Neutrophil (primary cell): ENCODE measurements at regions not wholly inside any gene's neighbourhood (a gene's known extent, or its start where the extent isn't known, plus 50 kb on each side); places are given as distances from the start of the nearest gene placed in this dataset.

ENCODE experiments used
- H3K27ac ChIP-seq: fragments of 200-600 bp; sonication (generic); 2 replicates; pipeline ENCODE4 v1.5.1; 2016; ENCODE audit warnings: mild to moderate bottlenecking, moderate library complexity
- H3K27me3 ChIP-seq: fragments of 200-600 bp; sonication (generic); 2 replicates; pipeline ENCODE4 v1.6.0; 2016; ENCODE audit warnings: mild to moderate bottlenecking
- H3K36me3 ChIP-seq: fragments of 200-600 bp; sonication (generic); 2 replicates; pipeline ENCODE4 v1.5.1; 2017
- H3K4me1 ChIP-seq, 2 experiments: fragments of 200-600 bp in 1 of 2; sonication (generic) in 1 of 2; 1 replicate in 1 of 2; 2 replicates in 1 of 2; pipeline versions ENCODE4 v1.5.1 to v1.6.1; 2013 to 2016; ENCODE audit warnings: low read depth in 1 of 2, low read length in 1 of 2, mild to moderate bottlenecking in 1 of 2, moderate library complexity in 1 of 2; ENCODE audit not compliant: control insufficient read depth in 1 of 2, insufficient read depth in 1 of 2
- H3K4me3 ChIP-seq, 2 experiments: fragments of 200-600 bp in 1 of 2; sonication (generic) in 1 of 2; 1 replicate in 1 of 2; 2 replicates in 1 of 2; pipeline ENCODE4 v1.5.1; 2013 to 2016; ENCODE audit warnings: low read depth in 1 of 2, low read length in 1 of 2, mild to moderate bottlenecking in 1 of 2, moderate library complexity in 1 of 2
- H3K9me3 ChIP-seq: fragments of 200-600 bp; sonication (generic); 2 replicates; pipeline ENCODE4 v1.5.1; 2016
- CTCF ChIP-seq: fragments of 200-600 bp; sonication (generic); IDR thresholded peaks from 2 replicates; pipeline ENCODE4 v1.5.1; 2016; ENCODE audit warnings: antibody characterized with exemption

DNA sequence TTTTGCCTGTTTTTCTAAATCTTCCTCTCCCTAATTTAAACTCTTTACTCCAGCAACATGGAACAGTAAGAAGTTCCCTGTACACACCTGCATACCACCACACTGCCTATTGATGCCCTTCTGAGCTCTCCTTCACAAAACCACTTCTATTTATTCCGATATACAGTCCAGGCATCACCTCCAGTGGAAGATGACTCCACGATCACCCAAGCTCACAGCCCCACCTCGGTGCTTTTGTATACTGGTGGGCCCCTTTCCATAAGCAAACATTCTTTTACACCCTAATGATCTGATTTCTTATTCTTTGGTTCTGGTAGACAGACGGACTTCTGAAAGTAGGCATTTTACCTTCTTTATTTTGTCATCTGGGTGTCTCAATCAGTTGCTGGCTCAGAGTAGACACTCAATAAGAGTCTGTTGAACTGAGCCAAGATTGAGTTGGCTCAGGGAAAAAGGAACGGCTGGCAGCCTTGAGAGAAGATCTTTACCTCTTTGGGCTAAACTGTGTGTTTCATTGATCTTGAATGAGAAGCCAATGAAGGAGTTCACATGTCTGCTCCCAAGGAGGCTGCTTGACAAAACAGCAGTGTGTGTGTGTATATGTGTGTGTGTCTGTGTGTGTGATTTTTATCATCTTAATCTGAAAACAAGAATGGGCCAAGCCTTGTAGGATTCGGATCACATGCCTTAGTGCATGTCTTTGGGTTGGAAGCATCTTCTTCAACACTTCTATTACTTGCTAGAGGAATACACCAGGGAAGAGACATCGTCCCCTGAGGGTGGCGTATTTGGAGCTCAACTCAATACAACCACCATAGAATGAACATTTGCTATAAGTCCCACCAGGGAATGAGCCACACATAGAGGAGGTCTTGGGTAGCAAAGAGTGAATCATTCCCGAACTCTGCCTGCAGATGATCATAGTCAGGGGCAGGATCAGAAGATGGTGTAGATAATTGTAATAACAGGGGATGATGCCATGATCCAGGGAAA is 341.8 kb downstream of the CYRIA start:
- Histone ChIP-seq H3K36me3 (no peaks in the 10 kb centered on the region), H3K27ac (no peak overlapping the region), H3K27me3 (no peaks in the 10 kb centered on the region), H3K4me1 (no peaks in the 10 kb centered on the region), H3K9me3 (no peaks in the 10 kb centered on the region), H3K4me3 (no peak overlapping the region)
- TF ChIP-seq CTCF, result no peak

DNA sequence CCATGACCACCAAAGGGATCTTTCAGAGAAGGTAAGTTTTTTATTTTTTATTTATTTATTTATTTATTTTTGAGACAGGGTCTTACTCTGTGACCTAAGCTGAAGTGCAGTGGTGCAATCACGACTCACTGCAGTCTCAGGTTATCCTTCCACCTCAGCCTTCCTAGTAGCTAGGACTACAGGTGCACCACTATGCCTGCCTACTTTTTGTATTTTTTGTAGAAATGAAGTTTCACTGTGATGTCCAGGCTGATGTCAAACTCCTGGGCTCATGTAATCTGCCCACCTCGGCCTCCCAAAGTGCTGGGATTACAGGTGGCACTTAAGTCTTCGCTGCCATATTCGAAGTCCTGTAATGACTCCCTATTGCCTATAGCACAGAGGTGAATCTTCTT is 342.5 kb downstream of the CYRIA start:
- Histone ChIP-seq H3K27me3 (no peaks in the 10 kb centered on the region), H3K9me3 (no peaks in the 10 kb centered on the region), H3K4me3 (no peak overlapping the region), H3K36me3 (no peaks in the 10 kb centered on the region), H3K27ac (no peak overlapping the region), H3K4me1 (no peaks in the 10 kb centered on the region)
- no peak for TF ChIP-seq CTCF

GRCh38 chr2:16322308-16323125 is 343.1 kb downstream of the CYRIA start:
- no peaks in the 10 kb centered on the region for H3K9me3 ChIP-seq
- H3K4me3 ChIP-seq, result no peak overlapping the region
- no peak for TF ChIP-seq CTCF
- no peaks in the 10 kb centered on the region for H3K27me3 ChIP-seq
- H3K4me1 ChIP-seq, result no peaks in the 10 kb centered on the region
- H3K27ac ChIP-seq, result no peak overlapping the region
- no peaks in the 10 kb centered on the region for H3K36me3 ChIP-seq

- Histone ChIP-seq H3K36me3 (no peaks in the 10 kb centered on the region), H3K4me3 (no peak overlapping the region), H3K27me3 (no peaks in the 10 kb centered on the region), H3K9me3 (no peaks in the 10 kb centered on the region), H3K4me1 (no peaks in the 10 kb centered on the region), H3K27ac (no peak overlapping the region)
- TF ChIP-seq CTCF, result no peak
Measured at GRCh38 chr2:16321872-16322271, 343.8 kb downstream of the CYRIA start.

- Histone ChIP-seq H3K4me3 (no peak overlapping the region), H3K9me3 (no peaks in the 10 kb centered on the region), H3K36me3 (no peaks in the 10 kb centered on the region), H3K27me3 (no peaks in the 10 kb centered on the region), H3K4me1 (no peaks in the 10 kb centered on the region), H3K27ac (no peak overlapping the region)
- no peak for TF ChIP-seq CTCF
Measured at GRCh38 chr2:16321256-16321655, 344.4 kb downstream of the CYRIA start.
